ENCODE measurements at regions not wholly inside any gene's neighbourhood (a gene's known extent, or its start where the extent isn't known, plus 50 kb on each side); places are given as distances from the start of the nearest gene placed in this dataset.

GRCh38 chr15:95327661-95328060, 1002.8 kb upstream of the NR2F2 start:
- Histone ChIP-seq H3K9me3 (replicated peaks; ENCODE audit: low read length) (no peaks in the 10 kb centered on the region), H3K4me3 (ENCODE audit: low read length) (no peak overlapping the region), H3K4me2 (ENCODE audit: low read length) (no peak overlapping the region), H3K9ac (ENCODE audit: low read depth, low read length) (no peak overlapping the region), H3K27me3 (ENCODE audit: control insufficient read depth, insufficient read depth, low read length) (peaks cover 6% of the 10 kb centered on the region), H3K4me1 (ENCODE audit: control insufficient read depth, insufficient read depth, low read length) (peaks cover 13% of the 10 kb centered on the region), H3K36me3 (ENCODE audit: insufficient read depth, low read length) (no peaks in the 10 kb centered on the region)

- no peaks in the 10 kb centered on the region for H3K9me3 ChIP-seq (replicated peaks; ENCODE audit: low read length)
- no peak overlapping the region for H3K4me2 ChIP-seq (ENCODE audit: low read length)
- H3K36me3 ChIP-seq (ENCODE audit: insufficient read depth, low read length) = no peaks in the 10 kb centered on the region
- H3K27me3 ChIP-seq (ENCODE audit: control insufficient read depth, insufficient read depth, low read length) = peaks cover 6% of the 10 kb centered on the region
- no peak overlapping the region for H3K9ac ChIP-seq (ENCODE audit: low read depth, low read length)
- no peak overlapping the region for H3K4me3 ChIP-seq (ENCODE audit: low read length)
- H3K4me1 ChIP-seq (ENCODE audit: control insufficient read depth, insufficient read depth, low read length) = peaks cover 13% of the 10 kb centered on the region
These were observed 1001.9 kb upstream of the NR2F2 start for GRCh38 chr15:95328559-95328958.

- no peak overlapping the region for H3K4me3 ChIP-seq (ENCODE audit: low read length)
- peaks cover 6% of the 10 kb centered on the region for H3K27me3 ChIP-seq (ENCODE audit: control insufficient read depth, insufficient read depth, low read length)
- H3K36me3 ChIP-seq (ENCODE audit: insufficient read depth, low read length) = no peaks in the 10 kb centered on the region
- H3K4me2 ChIP-seq (ENCODE audit: low read length) = no peak overlapping the region
- peaks cover 13% of the 10 kb centered on the region for H3K4me1 ChIP-seq (ENCODE audit: control insufficient read depth, insufficient read depth, low read length)
- H3K9me3 ChIP-seq (replicated peaks; ENCODE audit: low read length) = no peaks in the 10 kb centered on the region
- H3K9ac ChIP-seq (ENCODE audit: low read depth, low read length) = no peak overlapping the region
These were observed 1001.1 kb upstream of the NR2F2 start for GRCh38 chr15:95329362-95329761.

GRCh38 chr15:95341686-95342085, 988.8 kb upstream of the NR2F2 start:
- Histone ChIP-seq H3K27me3 (ENCODE audit: control insufficient read depth, insufficient read depth, low read length) (no peaks in the 10 kb centered on the region), H3K4me1 (ENCODE audit: control insufficient read depth, insufficient read depth, low read length) (no peaks in the 10 kb centered on the region), H3K36me3 (ENCODE audit: insufficient read depth, low read length) (no peaks in the 10 kb centered on the region), H3K4me3 (ENCODE audit: low read length) (no peak overlapping the region), H3K9me3 (replicated peaks; ENCODE audit: low read length) (no peaks in the 10 kb centered on the region), H3K4me2 (ENCODE audit: low read length) (no peak overlapping the region), H3K9ac (ENCODE audit: low read depth, low read length) (no peak overlapping the region)

- Histone ChIP-seq H3K9me3 (replicated peaks; ENCODE audit: low read length) (no peaks in the 10 kb centered on the region), H3K9ac (ENCODE audit: low read depth, low read length) (no peak overlapping the region), H3K4me2 (ENCODE audit: low read length) (no peak overlapping the region), H3K27me3 (ENCODE audit: control insufficient read depth, insufficient read depth, low read length) (no peaks in the 10 kb centered on the region), H3K4me3 (ENCODE audit: low read length) (no peak overlapping the region), H3K4me1 (ENCODE audit: control insufficient read depth, insufficient read depth, low read length) (no peaks in the 10 kb centered on the region), H3K36me3 (ENCODE audit: insufficient read depth, low read length) (no peaks in the 10 kb centered on the region)
These were observed 984.6 kb upstream of the NR2F2 start for GRCh38 chr15:95345867-95346266.

GRCh38 chr15:95346721-95347475, 983.6 kb upstream of the NR2F2 start:
- Histone ChIP-seq H3K36me3 (ENCODE audit: insufficient read depth, low read length) (no peaks in the 10 kb centered on the region), H3K4me1 (ENCODE audit: control insufficient read depth, insufficient read depth, low read length) (no peaks in the 10 kb centered on the region), H3K4me2 (ENCODE audit: low read length) (no peak overlapping the region), H3K9me3 (replicated peaks; ENCODE audit: low read length) (no peaks in the 10 kb centered on the region), H3K27me3 (ENCODE audit: control insufficient read depth, insufficient read depth, low read length) (no peaks in the 10 kb centered on the region), H3K9ac (ENCODE audit: low read depth, low read length) (no peak overlapping the region), H3K4me3 (ENCODE audit: low read length) (no peak overlapping the region)

GRCh38 chr15:95347837-95348236, 982.7 kb upstream of the NR2F2 start:
- no peaks in the 10 kb centered on the region for H3K27me3 ChIP-seq (ENCODE audit: control insufficient read depth, insufficient read depth, low read length)
- H3K4me3 ChIP-seq (ENCODE audit: low read length) = no peak overlapping the region
- H3K4me2 ChIP-seq (ENCODE audit: low read length) = no peak overlapping the region
- H3K9me3 ChIP-seq (replicated peaks; ENCODE audit: low read length) = no peaks in the 10 kb centered on the region
- no peaks in the 10 kb centered on the region for H3K4me1 ChIP-seq (ENCODE audit: control insufficient read depth, insufficient read depth, low read length)
- H3K9ac ChIP-seq (ENCODE audit: low read depth, low read length) = no peak overlapping the region
- H3K36me3 ChIP-seq (ENCODE audit: insufficient read depth, low read length) = no peaks in the 10 kb centered on the region

GRCh38 chr15:95350908-95351307, 979.6 kb upstream of the NR2F2 start:
- no peak overlapping the region for H3K4me3 ChIP-seq (ENCODE audit: low read length)
- no peaks in the 10 kb centered on the region for H3K9me3 ChIP-seq (replicated peaks; ENCODE audit: low read length)
- no peaks in the 10 kb centered on the region for H3K36me3 ChIP-seq (ENCODE audit: insufficient read depth, low read length)
- H3K27me3 ChIP-seq (ENCODE audit: control insufficient read depth, insufficient read depth, low read length) = no peaks in the 10 kb centered on the region
- H3K4me1 ChIP-seq (ENCODE audit: control insufficient read depth, insufficient read depth, low read length) = no peaks in the 10 kb centered on the region
- H3K4me2 ChIP-seq (ENCODE audit: low read length) = no peak overlapping the region
- no peak overlapping the region for H3K9ac ChIP-seq (ENCODE audit: low read depth, low read length)

- Histone ChIP-seq H3K4me2 (ENCODE audit: low read length) (no peak overlapping the region), H3K27me3 (ENCODE audit: control insufficient read depth, insufficient read depth, low read length) (no peaks in the 10 kb centered on the region), H3K36me3 (ENCODE audit: insufficient read depth, low read length) (no peaks in the 10 kb centered on the region)
These were observed 977.8 kb upstream of the NR2F2 start for GRCh38 chr15:95352631-95353187.

GRCh38 chr15:95353512-95353911, 977.0 kb upstream of the NR2F2 start:
- H3K9me3 ChIP-seq (replicated peaks; ENCODE audit: low read length) = no peaks in the 10 kb centered on the region
- H3K36me3 ChIP-seq (ENCODE audit: insufficient read depth, low read length) = no peaks in the 10 kb centered on the region
- H3K4me1 ChIP-seq (ENCODE audit: control insufficient read depth, insufficient read depth, low read length) = no peaks in the 10 kb centered on the region
- no peak overlapping the region for H3K4me2 ChIP-seq (ENCODE audit: low read length)
- no peak overlapping the region for H3K9ac ChIP-seq (ENCODE audit: low read depth, low read length)
- H3K27me3 ChIP-seq (ENCODE audit: control insufficient read depth, insufficient read depth, low read length) = no peaks in the 10 kb centered on the region
- no peak overlapping the region for H3K4me3 ChIP-seq (ENCODE audit: low read length)

More at GRCh38 chr15:95352631-95353187, 977.8 kb upstream of the NR2F2 start:
- Histone ChIP-seq H3K4me3 (ENCODE audit: low read length) (no peak overlapping the region), H3K9me3 (replicated peaks; ENCODE audit: low read length) (no peaks in the 10 kb centered on the region), H3K4me1 (ENCODE audit: control insufficient read depth, insufficient read depth, low read length) (no peaks in the 10 kb centered on the region), H3K9ac (ENCODE audit: low read depth, low read length) (no peak overlapping the region)

- Histone ChIP-seq H3K4me1 (ENCODE audit: control insufficient read depth, insufficient read depth, low read length) (no peaks in the 10 kb centered on the region), H3K4me2 (ENCODE audit: low read length) (no peak overlapping the region), H3K4me3 (ENCODE audit: low read length) (no peak overlapping the region), H3K36me3 (ENCODE audit: insufficient read depth, low read length) (no peaks in the 10 kb centered on the region), H3K9ac (ENCODE audit: low read depth, low read length) (no peak overlapping the region), H3K9me3 (replicated peaks; ENCODE audit: low read length) (no peaks in the 10 kb centered on the region), H3K27me3 (ENCODE audit: control insufficient read depth, insufficient read depth, low read length) (no peaks in the 10 kb centered on the region)
These were observed 970.5 kb upstream of the NR2F2 start for GRCh38 chr15:95359966-95360365.

- Histone ChIP-seq H3K4me1 (ENCODE audit: control insufficient read depth, insufficient read depth, low read length) (no peaks in the 10 kb centered on the region), H3K4me3 (ENCODE audit: low read length) (no peak overlapping the region), H3K9me3 (replicated peaks; ENCODE audit: low read length) (no peaks in the 10 kb centered on the region), H3K4me2 (ENCODE audit: low read length) (no peak overlapping the region), H3K9ac (ENCODE audit: low read depth, low read length) (no peak overlapping the region), H3K36me3 (ENCODE audit: insufficient read depth, low read length) (no peaks in the 10 kb centered on the region), H3K27me3 (ENCODE audit: control insufficient read depth, insufficient read depth, low read length) (no peaks in the 10 kb centered on the region)
These were observed 968.2 kb upstream of the NR2F2 start for GRCh38 chr15:95362306-95362705.
